Esophagus squamous epithelium (tissue), 4 donors: ENCODE measurements at regions not wholly inside any gene's neighbourhood (a gene's known extent, or its start where the extent isn't known, plus 50 kb on each side); places are given as distances from the start of the nearest gene placed in this dataset.

Experiments used
- CTCF ChIP-seq, 6 experiments: fragments of 450-650 bp in 4 of 6; fragments of 200-600 bp in 2 of 6; sonication (generic) in 2 of 6; IDR thresholded peaks; one replicate each; pipeline ENCODE4 v1.5.1; 2016 to 2019; ENCODE audit warnings: antibody characterized with exemption in 6 of 6, mild to moderate bottlenecking in 4 of 6, moderate library complexity in 4 of 6
- POLR2A ChIP-seq, 4 donors: fragments of 450-650 bp; IDR thresholded peaks; one replicate each; pipeline ENCODE4 v1.6.1; 2017; ENCODE audit warnings: antibody characterized with exemption in 4 of 4, mild to moderate bottlenecking in 4 of 4, moderate library complexity in 3 of 4

- TF ChIP-seq CTCF (IDR thresholded peaks at IDR 0.05) (no peak), POLR2A (IDR thresholded peaks at IDR 0.05) (no peak)
These were observed 166.7 kb upstream of the ELL2 start for GRCh38 chr5:96128204-96128864.
